ENCODE measurements at regions not wholly inside any gene's neighbourhood (a gene's known extent, or its start where the extent isn't known, plus 50 kb on each side); places are given as distances from the start of the nearest gene placed in this dataset.

DNA sequence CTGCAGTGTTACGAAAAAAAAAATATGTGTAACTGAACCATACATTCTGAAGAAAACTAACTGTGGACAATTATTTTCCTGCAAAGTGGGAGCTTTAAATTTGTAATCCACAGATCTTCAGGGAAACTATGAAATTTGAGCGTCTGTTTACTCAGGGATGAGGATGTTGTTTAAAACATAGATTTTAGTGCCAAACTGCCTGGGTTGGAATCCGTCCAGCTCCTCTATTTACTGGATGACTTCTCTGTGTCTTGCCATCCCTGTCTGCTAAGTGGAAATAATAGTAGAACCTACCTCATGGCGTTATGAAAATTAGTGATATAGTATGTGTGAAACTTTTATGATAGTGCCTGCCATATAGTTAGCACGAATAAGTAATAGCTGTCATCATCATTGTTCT, 666.5 kb downstream of the SQOR start:
- no peak for DNase-seq (ENCODE audit: low read depth)

DNA sequence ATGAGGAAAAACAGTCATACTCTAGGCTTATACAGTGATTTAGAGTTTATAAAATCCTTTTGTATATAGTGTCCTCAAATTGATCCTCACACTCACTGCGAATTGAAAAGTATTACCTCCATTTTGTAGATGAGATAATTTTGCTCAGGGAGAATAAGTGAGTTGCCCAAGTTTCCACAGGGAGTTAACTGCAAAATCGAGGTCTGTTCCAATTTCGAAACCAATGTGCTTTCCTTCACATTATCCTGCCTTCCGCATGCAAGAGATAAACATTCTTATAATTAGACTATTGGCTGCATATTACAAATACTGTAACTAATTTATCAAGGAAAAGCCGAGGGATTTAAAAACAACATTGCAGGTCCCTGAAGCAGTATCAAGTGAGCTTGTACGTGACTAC, 667.0 kb downstream of the SQOR start:
- no peak for DNase-seq (ENCODE audit: low read depth)

DNA sequence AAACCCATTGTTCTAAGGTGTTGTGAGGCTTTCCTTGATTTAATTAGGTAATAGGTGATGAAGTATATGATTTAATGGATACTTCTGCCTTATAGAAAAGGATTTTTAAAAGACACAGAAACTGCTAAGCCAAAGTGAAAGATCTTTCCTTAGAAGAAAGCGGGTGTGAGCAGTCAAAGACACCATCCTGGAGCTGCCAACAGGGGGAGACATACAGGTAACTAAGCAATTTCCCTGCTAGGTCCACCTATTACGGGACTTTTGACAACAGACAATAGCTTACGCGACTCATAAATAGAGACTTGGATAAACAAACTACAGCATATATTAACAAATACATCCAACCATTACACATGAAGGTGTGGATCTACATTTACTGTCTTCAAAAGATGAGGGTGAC, 669.5 kb downstream of the SQOR start:
- no peak for DNase-seq (ENCODE audit: low read depth)

DNA sequence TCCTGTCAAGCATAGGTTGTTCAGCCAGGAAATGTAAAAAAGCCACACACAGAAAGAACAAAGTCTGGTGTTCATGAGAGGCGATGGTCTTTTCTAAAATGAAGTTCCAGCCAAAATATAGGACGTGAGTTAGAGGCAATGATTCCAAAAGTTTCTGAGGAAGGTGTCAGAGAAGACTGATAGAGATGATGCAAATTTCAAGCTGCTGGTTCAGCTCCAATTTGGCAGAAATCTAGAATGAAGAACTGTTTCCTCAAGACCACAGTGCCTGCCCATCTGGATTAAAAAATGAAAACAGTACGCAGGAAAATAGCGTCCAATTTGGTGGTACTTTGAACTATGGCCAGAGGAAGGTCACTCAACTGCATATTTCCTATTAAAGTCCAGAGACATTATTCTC, 672.9 kb downstream of the SQOR start:
- DNase-seq (ENCODE audit: low read depth): no peak

DNA sequence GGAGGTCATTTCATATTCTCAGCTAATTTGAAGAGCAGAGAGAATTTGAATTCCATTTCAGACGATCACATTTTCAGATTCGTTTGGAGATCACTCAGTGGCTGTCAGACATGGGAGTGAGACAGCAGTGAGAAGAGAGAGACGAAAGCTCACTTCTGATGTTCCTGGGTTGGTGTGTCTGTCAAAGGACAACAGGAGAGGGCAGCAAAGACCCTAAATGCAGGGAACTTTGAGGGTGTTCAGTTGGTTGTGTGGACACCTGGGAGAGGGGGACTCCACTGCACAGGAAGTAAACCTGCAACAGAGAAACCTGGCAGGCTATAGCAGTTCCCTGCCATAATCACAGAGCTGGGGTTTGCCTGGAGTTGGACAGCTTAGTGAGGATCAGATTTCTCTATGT, 675.1 kb downstream of the SQOR start:
- no peak for DNase-seq (ENCODE audit: low read depth)

DNA sequence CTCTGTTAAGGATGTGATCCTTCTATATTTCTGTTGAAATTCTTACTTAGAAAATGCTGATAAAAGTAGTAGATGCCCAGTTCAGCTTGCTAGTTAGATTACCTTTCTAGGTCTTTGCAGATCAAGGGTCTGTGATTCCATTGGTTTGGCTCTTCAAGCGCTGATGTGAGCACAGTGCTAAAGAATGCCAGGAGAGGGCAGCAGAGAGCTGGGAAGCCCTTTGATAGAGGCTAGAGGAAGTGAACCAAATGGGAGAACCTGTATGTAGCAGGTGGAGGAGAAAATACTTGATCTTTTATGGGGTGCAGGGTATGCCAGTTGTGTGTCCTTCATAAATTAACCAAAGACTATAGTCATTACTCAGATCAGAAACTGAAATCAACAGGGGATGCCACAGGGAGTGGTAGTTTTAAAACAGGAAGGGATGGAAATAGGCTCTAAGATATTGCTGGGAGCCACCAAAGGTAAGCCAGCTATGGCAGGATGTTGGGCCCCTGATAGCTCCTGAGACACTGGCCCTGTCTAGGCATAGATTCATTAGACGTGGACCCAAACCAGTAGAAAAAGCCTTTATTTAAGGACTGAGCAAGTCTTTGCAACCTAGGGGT, 677.4 kb downstream of the SQOR start:
- DNase-seq (ENCODE audit: low read depth): peak; percentile 46

DNA sequence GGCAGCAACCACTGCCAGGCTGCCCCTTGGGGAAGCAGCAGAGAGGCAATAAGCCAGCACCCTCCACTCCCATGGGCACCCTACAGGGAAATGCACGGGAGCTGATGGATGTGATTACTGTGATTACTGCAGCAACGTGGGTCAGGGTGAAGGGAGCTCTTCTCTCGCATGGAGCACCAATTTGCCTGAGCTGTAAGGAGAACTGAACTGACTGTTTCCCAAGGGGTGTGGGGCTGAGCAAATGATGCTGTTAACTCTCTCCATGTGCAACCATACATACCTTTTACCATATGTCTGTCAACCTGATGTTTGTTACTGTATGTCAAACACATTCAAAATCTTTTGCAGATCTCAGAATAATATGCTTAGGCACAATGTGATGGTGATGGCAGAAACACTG, 680.6 kb downstream of the SQOR start:
- no peak for DNase-seq (ENCODE audit: low read depth)

DNA sequence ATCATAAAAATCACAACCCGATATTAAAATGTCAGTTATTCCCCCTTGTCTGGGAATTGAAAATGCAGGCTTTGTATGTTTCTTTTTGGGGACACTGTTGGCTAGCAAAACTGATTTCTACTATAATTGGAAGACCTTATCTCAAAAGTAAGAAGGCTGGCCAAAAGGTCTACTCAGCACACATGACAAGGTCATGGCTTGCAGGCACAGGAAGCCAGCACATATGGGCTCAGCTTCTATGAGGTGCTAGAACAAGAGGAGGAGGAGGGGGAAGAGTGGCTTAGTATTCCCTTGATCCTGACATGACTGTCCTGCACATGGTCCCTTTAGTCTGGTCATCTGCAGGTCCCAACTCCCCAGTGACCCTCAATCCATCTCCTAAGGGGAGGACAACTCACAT, 681.2 kb downstream of the SQOR start:
- DNase-seq (ENCODE audit: low read depth): no peak

DNA sequence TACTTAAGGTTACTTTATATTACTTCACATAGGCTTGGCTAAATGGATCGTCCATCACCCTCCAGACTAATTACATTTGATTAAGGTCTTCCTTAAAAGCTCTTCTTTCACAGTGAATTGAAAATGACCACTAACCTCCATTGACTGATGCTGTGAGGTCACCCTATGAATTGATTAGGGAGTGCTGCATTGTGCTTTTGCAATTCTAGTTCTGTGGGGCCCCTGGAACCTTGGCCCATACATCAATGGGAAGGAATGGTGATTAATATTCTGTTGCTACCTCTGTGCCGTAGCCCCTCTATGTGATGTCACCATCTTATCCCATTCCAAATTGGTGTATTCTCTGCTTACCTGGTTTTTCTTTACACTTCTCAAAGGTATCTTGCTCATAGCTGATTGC, 682.2 kb downstream of the SQOR start:
- DNase-seq (ENCODE audit: low read depth): no peak

DNA sequence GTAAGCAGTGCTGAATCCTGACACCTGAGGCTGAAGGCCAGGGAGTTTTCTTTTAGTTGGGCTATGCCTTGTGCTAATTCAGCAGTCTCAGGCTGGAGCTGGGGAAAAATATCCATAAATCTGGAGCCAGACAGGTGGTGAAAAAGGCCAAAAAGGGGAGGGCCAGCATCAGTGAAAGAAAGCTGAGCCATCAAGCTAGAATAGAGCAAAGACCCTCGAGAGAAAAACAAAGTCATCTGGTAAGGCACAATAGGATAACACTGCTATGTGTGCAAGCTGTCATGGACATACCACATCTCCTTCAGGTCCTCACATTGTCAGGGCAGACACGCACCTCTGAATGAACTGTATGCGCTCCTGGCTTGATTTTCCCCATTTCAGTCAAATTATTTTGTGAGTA, 687.9 kb downstream of the SQOR start:
- no peak for DNase-seq (ENCODE audit: low read depth)

DNA sequence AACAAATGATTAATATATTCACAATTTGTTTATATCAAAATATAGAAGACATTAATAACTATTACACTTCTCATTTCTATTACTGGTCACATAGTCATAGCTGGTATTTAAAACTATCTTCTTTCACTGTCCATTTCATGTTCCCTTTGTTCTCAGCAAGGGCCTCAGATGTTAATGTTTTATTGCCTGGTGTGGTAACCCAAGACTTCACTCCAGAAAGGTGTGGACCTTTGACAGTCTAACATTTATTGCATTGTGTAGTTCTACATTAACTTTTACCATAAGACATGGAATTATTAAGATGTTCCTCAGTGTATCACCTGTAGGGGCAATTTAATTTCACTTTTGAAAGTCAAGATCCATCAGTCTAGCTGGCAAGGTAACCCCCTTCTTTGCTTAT, 691.3 kb downstream of the SQOR start:
- DNase-seq (ENCODE audit: low read depth): no peak

DNA sequence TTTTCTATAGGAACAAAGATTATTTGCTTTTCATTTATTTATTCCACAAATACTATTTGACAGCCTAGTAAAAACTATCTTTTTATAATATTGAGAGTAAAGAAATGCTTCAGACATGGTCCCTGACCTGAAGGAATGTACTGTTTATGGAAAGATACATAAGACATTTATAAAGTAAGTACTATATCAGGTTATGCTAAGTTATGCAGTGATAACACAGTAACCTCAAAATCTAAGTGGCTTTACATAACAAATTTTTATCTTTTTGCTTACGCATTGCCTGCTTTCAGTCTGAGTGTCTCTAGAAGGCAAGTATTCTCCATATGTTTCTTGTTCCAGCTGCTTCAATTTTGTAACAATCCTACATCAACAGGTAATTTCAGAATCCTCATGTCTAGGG, 694.0 kb downstream of the SQOR start:
- no peak for DNase-seq (ENCODE audit: low read depth)

DNA sequence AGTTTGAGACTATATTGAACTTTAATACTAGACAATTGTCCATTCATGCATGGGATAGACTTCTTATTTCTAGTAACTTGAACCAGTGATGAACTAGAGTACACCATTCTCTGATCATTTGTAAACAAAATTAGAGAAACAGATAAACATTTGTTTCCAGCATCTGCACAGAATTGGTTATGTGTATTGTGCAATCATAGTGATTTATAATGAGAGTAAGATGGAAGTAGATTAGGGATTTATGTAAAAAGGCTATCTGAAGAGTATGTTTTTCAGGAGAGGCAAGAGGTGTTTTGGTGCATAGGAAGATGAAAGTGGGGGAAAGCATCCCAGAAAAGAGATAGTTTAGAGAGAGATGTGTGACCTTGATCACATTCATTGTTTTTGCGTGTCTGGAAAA, 695.0 kb downstream of the SQOR start:
- DNase-seq (ENCODE audit: low read depth): no peak

DNA sequence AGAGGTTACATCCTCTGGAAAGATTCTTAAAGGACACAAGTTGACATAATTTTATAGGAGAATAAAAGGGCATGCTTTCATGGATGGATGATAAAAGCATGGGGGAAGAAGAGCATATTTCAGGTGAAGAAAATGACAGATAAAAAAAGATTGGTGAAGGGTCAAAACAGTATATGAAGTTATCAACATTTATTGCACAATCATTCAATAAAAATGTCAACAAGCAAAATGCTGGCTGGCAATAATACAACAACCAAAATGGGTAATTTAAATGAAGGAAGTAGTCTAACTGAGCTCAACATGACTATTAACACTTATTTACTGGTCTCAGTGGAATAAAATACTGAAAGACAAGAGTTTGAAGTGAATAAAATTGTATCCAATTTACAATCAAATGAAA, 696.7 kb downstream of the SQOR start:
- DNase-seq (ENCODE audit: low read depth): no peak

DNA sequence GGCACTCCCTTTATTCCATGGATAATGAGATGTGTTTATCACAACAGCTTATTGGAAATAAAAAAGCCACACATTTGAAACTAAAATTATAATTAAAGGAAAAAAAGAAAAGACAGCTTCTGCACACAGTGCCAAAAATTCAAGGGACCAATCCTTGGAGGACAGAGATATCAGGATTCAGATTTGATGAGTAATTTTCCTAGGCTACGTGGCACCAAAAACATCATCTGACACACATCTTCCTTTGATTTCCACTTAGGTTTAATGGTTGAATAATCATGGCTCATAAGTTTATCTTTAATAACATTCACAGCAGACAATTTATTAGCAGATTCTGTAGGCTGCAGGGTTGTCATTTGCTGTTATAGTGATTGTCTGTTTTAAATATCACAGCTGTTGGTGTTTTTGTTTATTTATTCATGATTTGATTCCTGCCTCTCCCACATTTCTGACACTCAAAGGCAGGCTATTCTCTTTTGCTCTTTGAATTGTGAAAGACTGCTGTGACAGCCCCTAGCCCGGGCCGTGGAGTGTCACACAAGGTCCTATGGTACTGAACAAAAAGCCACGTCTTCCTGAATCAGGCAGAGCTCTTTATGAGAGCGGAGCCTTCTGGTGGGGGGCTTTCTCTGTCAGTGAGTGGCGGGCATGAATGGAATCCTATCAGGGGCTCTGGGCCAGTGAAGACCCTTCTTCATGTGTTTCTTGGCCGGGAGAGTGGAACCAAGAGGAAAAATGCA, 708.5 kb downstream of the SQOR start:
- no peak for DNase-seq (ENCODE audit: low read depth)

DNA sequence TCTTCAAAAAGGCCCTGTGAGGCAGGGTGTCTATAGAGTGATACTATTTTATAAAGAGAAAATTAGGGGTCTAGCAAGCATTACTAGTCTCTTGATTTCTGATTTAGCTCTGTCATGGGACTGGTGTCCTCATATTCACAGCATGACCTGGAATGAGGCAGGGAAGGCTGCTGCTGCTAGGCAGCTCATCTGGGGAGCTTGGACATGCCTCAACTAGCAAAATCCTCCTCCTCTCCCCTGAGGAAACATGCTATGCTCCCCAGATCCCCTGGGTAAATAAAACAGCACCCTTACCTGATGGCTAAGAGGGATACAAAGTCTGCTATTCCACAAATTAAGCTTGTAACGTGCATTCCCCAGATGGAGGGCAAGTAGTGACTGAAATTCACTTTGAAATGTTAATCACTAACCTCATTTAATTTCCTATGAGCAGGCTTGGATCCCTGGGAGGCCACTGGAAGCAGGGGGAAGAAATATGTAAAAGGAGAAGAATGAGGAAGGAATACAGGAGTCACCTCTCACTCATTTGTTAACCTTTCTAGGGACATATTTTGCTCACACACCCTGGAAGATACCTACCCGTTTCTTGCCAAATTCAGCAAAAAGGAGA, 709.4 kb downstream of the SQOR start:
- no peak for DNase-seq (ENCODE audit: low read depth)

DNA sequence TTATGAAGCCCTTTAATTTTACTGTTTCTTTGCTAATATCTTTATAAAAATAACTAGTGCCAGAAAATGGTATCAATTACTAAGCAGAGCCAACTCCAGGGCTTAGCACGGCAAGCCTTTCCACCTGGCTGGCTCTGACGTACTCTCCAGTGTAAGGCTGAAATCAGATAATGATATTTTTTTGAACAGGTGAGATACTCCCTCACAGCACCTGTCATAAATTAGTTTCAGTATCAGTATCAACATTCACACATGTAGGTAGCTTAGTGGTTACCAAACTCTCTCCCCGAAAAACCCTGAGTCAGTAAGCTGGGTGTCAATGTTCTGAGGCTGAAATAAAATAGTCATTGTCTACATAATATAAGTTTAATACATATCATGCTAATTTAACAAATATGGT, 710.1 kb downstream of the SQOR start:
- DNase-seq (ENCODE audit: low read depth): no peak

DNA sequence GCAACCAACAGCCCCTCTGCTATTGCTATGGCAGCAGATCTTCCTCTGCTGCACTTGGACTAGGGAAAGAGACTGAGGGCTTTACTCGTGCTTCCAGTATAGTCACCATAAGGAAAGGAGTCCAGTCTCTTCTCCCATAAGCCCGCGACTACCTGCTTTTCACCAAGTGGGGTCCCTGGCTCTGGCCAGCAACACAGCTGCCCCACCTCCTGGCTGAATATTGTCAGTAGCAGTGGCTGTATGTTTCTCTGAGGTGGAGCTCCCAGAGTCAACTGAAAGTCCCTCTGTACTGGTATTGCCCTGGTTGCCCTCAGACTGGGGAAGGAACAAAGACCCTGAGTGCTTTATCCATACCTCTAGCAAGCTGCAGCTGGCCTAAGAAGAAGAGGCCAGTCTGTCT, 719.6 kb downstream of the SQOR start:
- DNase-seq (ENCODE audit: low read depth): no peak

DNA sequence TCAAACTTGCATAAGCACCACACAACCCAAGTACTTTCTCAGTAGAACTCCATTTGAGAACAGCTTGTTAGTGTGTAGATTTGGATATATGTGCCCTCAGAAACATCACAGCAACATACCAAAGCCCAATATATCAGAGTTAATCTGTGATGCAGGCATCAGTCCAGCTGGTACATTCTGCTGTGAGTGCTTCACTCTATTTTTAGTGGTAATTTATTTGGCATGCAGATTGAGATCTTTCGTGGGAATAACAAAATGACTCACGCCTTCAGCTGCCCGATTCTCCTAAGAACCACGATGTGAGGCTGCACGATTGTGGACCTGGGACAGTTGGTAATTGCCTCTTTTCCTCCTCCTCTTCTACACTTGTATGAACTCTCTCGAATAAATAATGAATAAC, 730.7 kb downstream of the SQOR start:
- DNase-seq (ENCODE audit: low read depth): peak; percentile 22

DNA sequence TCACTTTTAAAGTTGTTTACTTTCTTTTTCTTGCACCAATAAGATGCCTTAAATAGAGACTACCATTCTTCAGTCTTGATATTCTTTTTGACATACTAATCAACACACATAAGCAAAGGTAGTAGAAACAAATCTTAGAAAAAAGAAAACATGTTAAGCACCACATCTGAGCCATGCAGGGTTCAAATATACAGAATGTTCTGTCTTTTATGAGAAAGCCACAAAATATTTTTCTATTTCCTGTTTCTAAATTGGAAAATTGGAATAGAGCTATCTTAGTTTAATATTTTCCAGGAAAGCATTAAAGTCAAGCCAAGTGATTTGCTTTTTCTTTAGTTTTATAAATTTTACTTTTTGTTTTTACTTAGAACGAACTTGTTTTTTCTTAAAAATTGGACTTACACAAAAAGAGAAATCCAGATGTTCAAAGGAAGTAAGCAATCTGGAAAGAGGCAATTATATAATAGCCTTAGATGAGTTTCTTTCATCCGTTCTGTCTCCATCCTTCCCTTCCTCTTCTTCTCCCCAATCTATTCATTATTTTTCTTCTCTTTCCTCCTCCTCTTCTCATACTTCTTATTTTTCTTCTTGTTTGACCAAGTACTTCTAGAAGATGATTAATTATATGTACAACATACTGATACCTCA, 731.7 kb downstream of the SQOR start:
- no peak for DNase-seq (ENCODE audit: low read depth)

DNA sequence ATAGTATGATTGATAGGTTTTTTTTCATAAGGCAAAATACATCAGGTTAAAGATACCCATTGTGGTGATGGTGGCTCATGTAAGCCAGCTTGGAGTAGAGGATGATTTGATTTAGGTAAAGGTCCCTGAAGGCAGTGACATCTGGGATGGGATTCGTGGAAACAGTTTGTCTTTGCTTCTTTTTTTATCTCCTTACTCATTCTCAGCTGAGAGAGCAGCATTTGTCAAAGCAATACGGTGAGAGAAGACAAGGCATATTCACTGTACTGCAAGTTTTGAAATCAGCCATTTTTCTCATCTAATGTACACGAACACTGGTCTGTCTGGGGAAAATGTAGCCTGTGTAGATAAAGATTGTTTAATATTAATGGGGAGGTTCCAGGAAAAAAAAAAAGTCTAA, 749.1 kb downstream of the SQOR start:
- DNase-seq (ENCODE audit: low read depth): no peak

DNA sequence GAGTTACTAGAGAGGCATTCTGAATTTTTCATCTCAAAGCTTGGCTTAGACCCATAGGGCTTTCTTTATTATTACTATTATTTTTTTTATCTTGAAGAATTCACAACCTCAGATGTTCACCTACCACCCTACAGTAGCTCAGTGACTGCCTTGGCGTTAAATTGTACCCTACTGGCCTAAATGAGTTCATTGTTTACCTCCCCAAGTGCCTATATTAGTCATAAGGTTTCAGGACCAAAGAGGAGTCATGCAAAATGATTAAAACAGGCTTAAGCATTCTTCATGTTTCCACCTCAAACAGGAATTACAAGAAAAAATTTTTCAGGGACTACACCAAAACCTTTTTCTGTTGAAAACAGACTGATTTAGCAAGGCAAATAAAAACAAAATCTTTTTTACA, 751.5 kb downstream of the SQOR start:
- DNase-seq (ENCODE audit: low read depth): no peak

DNA sequence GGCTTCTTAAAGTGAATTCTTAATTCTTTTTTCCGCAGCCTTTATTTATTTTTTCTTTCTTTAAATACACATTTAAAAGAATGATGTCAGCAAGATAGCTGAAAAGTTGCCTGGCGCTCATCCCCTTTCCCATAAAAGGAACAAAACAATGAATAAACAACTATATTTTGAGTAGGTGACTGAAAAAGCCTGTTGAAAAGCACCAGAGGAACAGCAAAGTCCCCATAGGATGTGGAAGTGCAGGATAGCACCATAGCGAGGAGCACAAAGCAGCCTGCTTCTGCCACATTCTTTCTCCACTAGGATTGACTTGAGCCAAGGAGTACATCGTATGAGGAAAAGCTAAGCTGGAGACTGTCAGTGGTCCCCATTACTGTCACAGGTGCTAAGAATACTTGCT, 754.9 kb downstream of the SQOR start:
- no peak for DNase-seq (ENCODE audit: low read depth)
